Mesendoderm (in vitro differentiated cells): ENCODE measurements at regions not wholly inside any gene's neighbourhood (a gene's known extent, or its start where the extent isn't known, plus 50 kb on each side); places are given as distances from the start of the nearest gene placed in this dataset.

ENCODE experiments used
- DNase-seq: peaks from one replicate; pipeline ENCODE4 v3.0.0; 2013
- H2AK5ac ChIP-seq: 2 replicates; pipeline ENCODE4 v1.6.1; 2013; ENCODE audit warnings: low read length, inconsistent platforms
- H2BK120ac ChIP-seq: 2 replicates; pipeline ENCODE4 v1.6.1; 2013; ENCODE audit warnings: low read depth, mild to moderate bottlenecking, low read length, moderate library complexity, mixed read lengths
- H2BK15ac ChIP-seq: replicated peaks from 2 replicates; pipeline ENCODE4 v1.6.1; 2013; ENCODE audit warnings: low read depth, mild to moderate bottlenecking, moderate library complexity
- H2BK5ac ChIP-seq: 2 replicates; pipeline ENCODE4 v1.6.1; 2013; ENCODE audit warnings: low read length, inconsistent platforms
- H3K18ac ChIP-seq: 2 replicates; pipeline ENCODE4 v1.6.1; 2013; ENCODE audit warnings: mild to moderate bottlenecking, low read length, mixed read lengths
- H3K23ac ChIP-seq: one replicate; pipeline ENCODE4 v1.6.1; 2013; ENCODE audit warnings: low read length
- H3K27ac ChIP-seq: 2 replicates; pipeline ENCODE4 v1.5.1; 2013; ENCODE audit warnings: low read depth, mild to moderate bottlenecking, inconsistent platforms, low read length, moderate library complexity
- H3K27me3 ChIP-seq: 2 replicates; pipeline ENCODE4 v1.6.1; 2013; ENCODE audit warnings: low read length, control low read depth, mild to moderate bottlenecking, inconsistent platforms; ENCODE audit not compliant: insufficient read depth, poor library complexity
- H3K36me3 ChIP-seq: 2 replicates; pipeline ENCODE4 v1.6.1; 2013; ENCODE audit warnings: low read length, inconsistent platforms; ENCODE audit not compliant: control insufficient read depth, insufficient read depth
- H3K4ac ChIP-seq: one replicate; pipeline ENCODE4 v1.6.1; 2013; ENCODE audit warnings: low read depth, mild to moderate bottlenecking, low read length, moderate library complexity
- H3K4me1 ChIP-seq: 2 replicates; pipeline ENCODE4 v1.6.1; 2013; ENCODE audit warnings: low read depth, low read length, inconsistent platforms; ENCODE audit not compliant: control insufficient read depth
- H3K4me2 ChIP-seq: 2 replicates; pipeline ENCODE4 v1.6.1; 2013; ENCODE audit warnings: low read length
- H3K4me3 ChIP-seq: 2 replicates; pipeline ENCODE4 v1.5.1; 2013; ENCODE audit warnings: mild to moderate bottlenecking, low read length
- H3K56ac ChIP-seq: one replicate; pipeline ENCODE4 v1.6.1; 2013; ENCODE audit warnings: low read length
- H3K79me1 ChIP-seq: 2 replicates; pipeline ENCODE4 v1.6.1; 2013; ENCODE audit warnings: low read length, inconsistent platforms
- H3K79me2 ChIP-seq: 2 replicates; pipeline ENCODE4 v1.6.1; 2013; ENCODE audit warnings: mild to moderate bottlenecking, low read length; ENCODE audit not compliant: control insufficient read depth, insufficient read depth
- H3K9ac ChIP-seq: 2 replicates; pipeline ENCODE4 v1.6.1; 2013; ENCODE audit warnings: low read length, inconsistent platforms
- H4K5ac ChIP-seq: one replicate; pipeline ENCODE4 v1.6.1; 2013; ENCODE audit warnings: low read length
- H4K8ac ChIP-seq: one replicate; pipeline ENCODE4 v1.6.1; 2013; ENCODE audit warnings: low read depth, mild to moderate bottlenecking, control low read depth, low read length, moderate library complexity
- WGBS: extraction: QIAGEN DNeasy Blood & Tissue Kit; methylation state at CpG from one replicate; pipeline ENCODE4 v1.1.7; 2013; ENCODE audit warnings: low lambda C conversion rate, missing lambda C conversion rate; ENCODE audit not compliant: insufficient coverage; ENCODE audit errors: extremely low coverage; 5-methylcytosine and 5-hydroxymethylcytosine counted together

DNA sequence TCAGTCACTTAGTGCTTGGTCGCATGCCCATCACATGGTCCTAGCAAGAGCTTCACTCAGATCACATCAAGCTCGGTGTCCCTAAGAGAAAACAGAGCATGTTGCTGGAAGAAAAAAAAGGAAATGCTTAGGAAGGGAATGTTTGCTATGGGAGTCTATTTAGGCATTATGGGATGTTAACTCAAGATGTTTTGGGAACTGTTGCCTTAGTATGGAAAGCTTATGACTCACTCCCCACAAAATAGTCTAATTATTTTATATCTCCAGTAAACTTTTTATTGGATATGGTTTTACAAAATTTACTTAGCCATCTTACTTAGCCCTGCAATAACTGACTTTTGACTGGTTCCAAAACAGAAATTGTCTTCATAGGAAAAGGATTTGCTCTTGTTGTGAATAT lies 439.5 kb upstream of the ZEB2 start:
- Histone ChIP-seq H3K23ac (no peak overlapping the region), H4K5ac (no peak overlapping the region), H3K4me2 (no peak overlapping the region), H2BK15ac (no peak overlapping the region), H3K4ac (no peak overlapping the region), H3K79me1 (no peaks in the 10 kb centered on the region), H3K4me1 (no peaks in the 10 kb centered on the region), H4K8ac (no peak overlapping the region), H3K27ac (no peak overlapping the region), H2AK5ac (no peak overlapping the region), H3K79me2 (no peaks in the 10 kb centered on the region), H3K9ac (no peak overlapping the region), H3K56ac (no peak overlapping the region), H2BK120ac (no peak overlapping the region), H3K27me3 (no peaks in the 10 kb centered on the region), H2BK5ac (no peak overlapping the region), H3K18ac (no peak overlapping the region), H3K36me3 (no peaks in the 10 kb centered on the region), H3K4me3 (no peak overlapping the region)
- no CpG with 5 or more reads among the region's 2 CpGs for WGBS
- DNase-seq: no peak

DNA sequence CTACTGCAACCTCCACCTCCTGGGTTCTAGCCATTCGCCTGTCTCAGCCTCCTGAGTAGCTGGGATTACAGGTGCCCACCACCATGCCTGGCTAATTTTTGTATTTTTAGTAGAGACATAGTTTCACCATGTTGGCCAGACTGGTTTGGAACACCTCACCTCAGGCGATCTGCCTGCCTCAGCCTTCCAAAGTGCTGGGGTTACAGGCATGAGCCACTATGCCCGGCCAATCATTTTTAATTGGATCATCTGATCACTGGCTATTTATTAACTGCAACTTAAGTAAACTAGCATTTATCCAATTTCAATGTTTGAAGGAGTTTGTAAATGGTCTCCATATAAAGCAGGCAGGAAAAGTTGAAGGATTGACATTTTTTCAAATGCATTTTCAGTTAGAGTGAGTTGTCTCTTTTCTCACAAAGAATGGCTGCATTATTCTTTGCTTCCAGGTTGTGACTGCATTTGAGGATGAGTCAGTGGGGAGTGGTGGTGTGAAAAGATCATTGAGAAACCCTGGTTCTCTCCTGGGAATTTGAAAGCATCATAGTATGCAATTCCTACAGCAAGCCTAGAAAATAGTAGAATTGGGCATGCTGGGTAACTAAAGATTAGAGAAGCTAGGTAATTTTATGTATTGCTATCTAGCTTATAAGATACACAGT lies 431.1 kb upstream of the ZEB2 start:
- H2AK5ac ChIP-seq: no peak overlapping the region
- no peaks in the 10 kb centered on the region for H3K36me3 ChIP-seq
- DNase-seq: peak; percentile 70
- no peak overlapping the region for H3K18ac ChIP-seq
- H2BK120ac ChIP-seq: no peak overlapping the region
- no peak overlapping the region for H3K9ac ChIP-seq
- H3K79me1 ChIP-seq: no peaks in the 10 kb centered on the region
- no peak overlapping the region for H3K27ac ChIP-seq
- no peak overlapping the region for H2BK15ac ChIP-seq
- no peak overlapping the region for H4K8ac ChIP-seq
- no peak overlapping the region for H3K23ac ChIP-seq
- H3K4ac ChIP-seq: no peak overlapping the region
- H3K4me2 ChIP-seq: no peak overlapping the region
- no peak overlapping the region for H2BK5ac ChIP-seq
- no peak overlapping the region for H4K5ac ChIP-seq
- H3K27me3 ChIP-seq: no peaks in the 10 kb centered on the region
- H3K4me1 ChIP-seq: no peaks in the 10 kb centered on the region
- no peak overlapping the region for H3K56ac ChIP-seq
- H3K4me3 ChIP-seq: no peak overlapping the region
- no CpG with 5 or more reads among the region's 3 CpGs for WGBS
- H3K79me2 ChIP-seq: no peaks in the 10 kb centered on the region

DNA sequence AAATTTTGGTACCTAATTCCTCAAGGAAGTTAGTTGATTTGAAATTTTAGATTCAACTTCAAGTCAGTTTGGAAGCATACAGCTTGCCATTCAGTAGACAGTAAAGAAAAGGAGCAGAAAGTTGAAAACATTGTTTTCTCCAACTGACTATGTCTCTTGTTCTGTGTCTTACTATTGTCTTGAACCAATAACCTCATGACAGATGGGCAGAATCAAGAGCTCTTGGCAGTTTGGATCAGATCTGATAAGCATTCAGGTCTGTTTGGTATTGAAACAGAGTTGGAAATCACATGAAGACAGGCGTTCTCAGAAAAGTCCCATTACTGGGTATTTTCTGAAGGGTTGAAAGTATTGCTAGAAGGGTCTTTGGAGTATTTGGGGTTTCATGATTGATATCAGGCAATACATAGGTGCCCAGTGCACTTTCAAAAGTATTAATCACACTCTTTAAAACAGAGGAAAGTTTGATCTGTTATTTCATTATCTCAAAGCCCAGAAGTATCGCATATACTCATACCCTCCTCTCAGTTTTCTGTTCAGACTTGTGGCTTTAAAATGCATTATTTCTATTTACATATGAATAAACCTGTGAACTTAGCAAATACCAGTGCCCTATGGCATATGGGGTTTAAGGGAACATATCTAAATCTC lies 428.4 kb upstream of the ZEB2 start:
- DNase-seq: no peak
- Histone ChIP-seq H3K27ac (no peak overlapping the region), H3K9ac (no peak overlapping the region), H3K4me2 (no peak overlapping the region), H3K36me3 (no peaks in the 10 kb centered on the region), H3K23ac (no peak overlapping the region), H2BK5ac (no peak overlapping the region), H3K56ac (no peak overlapping the region), H3K27me3 (no peaks in the 10 kb centered on the region), H3K79me1 (no peaks in the 10 kb centered on the region), H3K4ac (no peak overlapping the region), H2BK15ac (no peak overlapping the region), H4K5ac (no peak overlapping the region), H3K18ac (no peak overlapping the region), H2BK120ac (no peak overlapping the region), H2AK5ac (no peak overlapping the region), H4K8ac (no peak overlapping the region), H3K4me3 (no peak overlapping the region), H3K4me1 (no peaks in the 10 kb centered on the region), H3K79me2 (no peaks in the 10 kb centered on the region)
- no CpG with 5 or more reads among the region's 2 CpGs for WGBS

DNA sequence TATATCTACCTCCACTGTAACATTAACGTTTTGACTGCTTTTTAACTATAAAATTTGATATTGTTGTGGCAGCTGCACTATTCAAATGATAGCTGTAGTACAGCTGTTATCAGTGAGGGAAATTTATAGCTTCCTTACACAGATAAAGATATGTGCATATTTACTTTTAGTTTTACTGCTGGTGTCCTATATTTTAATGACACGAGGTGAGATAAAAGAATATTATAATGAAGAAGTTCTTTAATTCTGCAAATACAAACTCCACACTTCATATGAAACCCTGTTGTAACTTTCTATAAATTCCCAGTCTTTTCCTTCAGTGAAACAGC lies 427.8 kb upstream of the ZEB2 start:
- no peak overlapping the region for H2BK120ac ChIP-seq
- no peak overlapping the region for H3K4ac ChIP-seq
- no peak overlapping the region for H3K4me2 ChIP-seq
- DNase-seq: no peak
- no peak overlapping the region for H4K5ac ChIP-seq
- no peak overlapping the region for H2AK5ac ChIP-seq
- no peaks in the 10 kb centered on the region for H3K79me2 ChIP-seq
- no peak overlapping the region for H4K8ac ChIP-seq
- H3K4me3 ChIP-seq: no peak overlapping the region
- no peak overlapping the region for H3K18ac ChIP-seq
- no peaks in the 10 kb centered on the region for H3K27me3 ChIP-seq
- no peaks in the 10 kb centered on the region for H3K4me1 ChIP-seq
- H3K23ac ChIP-seq: no peak overlapping the region
- H3K36me3 ChIP-seq: no peaks in the 10 kb centered on the region
- H2BK5ac ChIP-seq: no peak overlapping the region
- H3K56ac ChIP-seq: no peak overlapping the region
- no peak overlapping the region for H3K27ac ChIP-seq
- H3K79me1 ChIP-seq: no peaks in the 10 kb centered on the region
- no peak overlapping the region for H2BK15ac ChIP-seq
- no peak overlapping the region for H3K9ac ChIP-seq
- WGBS: no CpG with 5 or more reads among the region's 2 CpGs

DNA sequence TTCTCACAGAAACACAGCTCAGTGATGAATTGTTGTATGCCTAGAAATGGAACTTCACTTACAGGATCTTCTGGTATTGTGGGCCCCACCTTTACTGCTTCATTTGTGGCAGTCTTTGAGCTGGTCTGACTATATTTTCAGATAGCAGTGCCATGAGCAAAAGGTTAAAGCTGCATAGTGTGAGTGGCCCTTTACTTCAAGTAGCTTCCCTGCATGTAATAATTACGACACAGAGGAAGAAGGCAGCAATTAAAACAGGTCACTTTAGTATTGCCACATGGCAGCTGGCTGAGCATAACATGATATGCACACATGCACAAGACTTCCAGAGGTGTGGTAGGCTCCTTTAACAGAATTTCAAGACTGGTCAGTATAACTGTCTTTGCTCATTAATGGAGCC lies 426.3 kb upstream of the ZEB2 start:
- H4K5ac ChIP-seq: no peak overlapping the region
- H3K23ac ChIP-seq: no peak overlapping the region
- no CpG with 5 or more reads among the region's 1 CpG for WGBS
- H3K4me1 ChIP-seq: no peaks in the 10 kb centered on the region
- H2BK15ac ChIP-seq: no peak overlapping the region
- H2BK120ac ChIP-seq: no peak overlapping the region
- H3K79me2 ChIP-seq: no peaks in the 10 kb centered on the region
- H2AK5ac ChIP-seq: no peak overlapping the region
- no peak overlapping the region for H3K56ac ChIP-seq
- no peaks in the 10 kb centered on the region for H3K36me3 ChIP-seq
- H3K4ac ChIP-seq: no peak overlapping the region
- no peak for DNase-seq
- no peak overlapping the region for H2BK5ac ChIP-seq
- no peaks in the 10 kb centered on the region for H3K27me3 ChIP-seq
- H3K9ac ChIP-seq: no peak overlapping the region
- H3K4me2 ChIP-seq: no peak overlapping the region
- H4K8ac ChIP-seq: no peak overlapping the region
- H3K79me1 ChIP-seq: no peaks in the 10 kb centered on the region
- H3K27ac ChIP-seq: no peak overlapping the region
- H3K4me3 ChIP-seq: no peak overlapping the region
- H3K18ac ChIP-seq: no peak overlapping the region
